HuH-7.5 (cell line): ENCODE measurements at regions not wholly inside any gene's neighbourhood (a gene's known extent, or its start where the extent isn't known, plus 50 kb on each side); places are given as distances from the start of the nearest gene placed in this dataset.
"Not testable (repeated sequence)": the region's sequence is repeated elsewhere in the genome, so short reads cannot be mapped to it uniquely, and the experiment has no call there.

Experiments
- DNase-seq: peaks from one replicate; pipeline ENCODE4 v3.0.0; 2011; ENCODE audit warnings: low spot score

- no peak for DNase-seq
Measured at GRCh38 chr12:94916663-94917062, 86.8 kb downstream of the NDUFA12 start.

GRCh38 chr12:94909663-94910062 is 93.8 kb downstream of the NDUFA12 start:
- no peak for DNase-seq

- not testable (repeated sequence) for DNase-seq
Measured at GRCh38 chr12:94905749-94906148, 97.7 kb downstream of the NDUFA12 start.

GRCh38 chr12:94900496-94900895 is 103.0 kb downstream of the NDUFA12 start:
- no peak for DNase-seq

- DNase-seq, result no peak
Measured at GRCh38 chr12:94898388-94898787, 105.1 kb downstream of the NDUFA12 start.

GRCh38 chr12:94892544-94893267 is 110.8 kb downstream of the NDUFA12 start:
- DNase-seq, result no peak

- DNase-seq, result no peak
Measured at GRCh38 chr12:94889445-94890210, 113.9 kb downstream of the NDUFA12 start.

GRCh38 chr12:94879542-94879941 is 124.0 kb downstream of the NDUFA12 start:
- no peak for DNase-seq

GRCh38 chr12:94875525-94875924 is 128.0 kb downstream of the NDUFA12 start:
- DNase-seq, result peak; percentile 45

- no peak for DNase-seq
Measured at GRCh38 chr12:94874518-94875302, 128.8 kb downstream of the NDUFA12 start.

- DNase-seq, result no peak
Measured at GRCh38 chr12:94873734-94874517, 129.6 kb downstream of the NDUFA12 start.

GRCh38 chr12:94872971-94873733 is 130.3 kb downstream of the NDUFA12 start:
- peak; percentile 55 for DNase-seq

GRCh38 chr12:94872671-94872970 is 130.9 kb downstream of the NDUFA12 start:
- DNase-seq, result no peak

GRCh38 chr12:94872007-94872653 is 131.4 kb downstream of the NDUFA12 start:
- no peak for DNase-seq

- DNase-seq, result no peak
Measured at GRCh38 chr12:94870511-94870910, 133.0 kb downstream of the NDUFA12 start.

GRCh38 chr12:94868161-94868560 is 135.3 kb downstream of the NDUFA12 start:
- no peak for DNase-seq

- DNase-seq, result no peak
Measured at GRCh38 chr12:94867066-94867855, 136.2 kb downstream of the NDUFA12 start.

- no peak for DNase-seq
Measured at GRCh38 chr12:94864987-94865386, 138.5 kb downstream of the NDUFA12 start.

- DNase-seq, result no peak
Measured at GRCh38 chr12:94863321-94864035, 140.0 kb downstream of the NDUFA12 start.
